DMS114 treated with DMSO at 0.1 percent for 48 hours (cell line): ENCODE measurements at regions not wholly inside any gene's neighbourhood (a gene's known extent, or its start where the extent isn't known, plus 50 kb on each side); places are given as distances from the start of the nearest gene placed in this dataset.

ENCODE experiments used
- DNase-seq: peaks from one replicate; lab custom pipeline; 2025; ENCODE audit not compliant: unreplicated experiment; lab: John Stamatoyannopoulos, UW

GRCh38 chr13:107222597-107222996 lies 654.7 kb upstream of the ARGLU1 start:
- no peak for DNase-seq

- DNase-seq = no peak
These were observed 652.3 kb upstream of the ARGLU1 start for GRCh38 chr13:107220245-107220644.

- DNase-seq = no peak
These were observed 649.3 kb upstream of the ARGLU1 start for GRCh38 chr13:107217251-107217650.

- DNase-seq = no peak
These were observed 648.3 kb upstream of the ARGLU1 start for GRCh38 chr13:107216046-107216755.

- DNase-seq = peak; percentile 36
These were observed 643.1 kb upstream of the ARGLU1 start for GRCh38 chr13:107211073-107211472.

GRCh38 chr13:107210723-107211030 lies 642.7 kb upstream of the ARGLU1 start:
- DNase-seq = no peak

- DNase-seq = no peak
These were observed 642.1 kb upstream of the ARGLU1 start for GRCh38 chr13:107209824-107210722.

GRCh38 chr13:107208889-107209288 lies 641.0 kb upstream of the ARGLU1 start:
- DNase-seq = no peak

- peak; percentile 23 for DNase-seq
These were observed 637.6 kb upstream of the ARGLU1 start for GRCh38 chr13:107205318-107206104.

GRCh38 chr13:107203146-107203847 lies 635.4 kb upstream of the ARGLU1 start:
- no peak for DNase-seq

GRCh38 chr13:107202371-107203023 lies 634.6 kb upstream of the ARGLU1 start:
- no peak for DNase-seq

GRCh38 chr13:107200491-107200890 lies 632.6 kb upstream of the ARGLU1 start:
- no peak for DNase-seq

- DNase-seq = no peak
These were observed 624.4 kb upstream of the ARGLU1 start for GRCh38 chr13:107192289-107192688.

- no peak for DNase-seq
These were observed 622.1 kb upstream of the ARGLU1 start for GRCh38 chr13:107190065-107190464.

- DNase-seq = no peak
These were observed 618.0 kb upstream of the ARGLU1 start for GRCh38 chr13:107185889-107186288.

GRCh38 chr13:107170270-107170931 lies 602.5 kb upstream of the ARGLU1 start:
- no peak for DNase-seq

- DNase-seq = no peak
These were observed 589.3 kb upstream of the ARGLU1 start for GRCh38 chr13:107157271-107157670.

GRCh38 chr13:107144432-107144831 lies 576.5 kb upstream of the ARGLU1 start:
- DNase-seq = no peak

- no peak for DNase-seq
These were observed 573.8 kb upstream of the ARGLU1 start for GRCh38 chr13:107141767-107142166.

GRCh38 chr13:107139006-107139405 lies 571.1 kb upstream of the ARGLU1 start:
- no peak for DNase-seq
